Lower leg skin (tissue), 3 donors: ENCODE measurements at regions not wholly inside any gene's neighbourhood (a gene's known extent, or its start where the extent isn't known, plus 50 kb on each side); places are given as distances from the start of the nearest gene placed in this dataset.

Source experiments
- CTCF ChIP-seq, 3 donors: fragments of 450-650 bp; IDR thresholded peaks; one replicate each; pipeline ENCODE4 v1.5.1; 2016; ENCODE audit warnings: antibody characterized with exemption in 3 of 3, mild to moderate bottlenecking in 3 of 3, moderate library complexity in 2 of 3
- POLR2A ChIP-seq, 2 donors: fragments of 450-650 bp; IDR thresholded peaks; one replicate each; pipeline ENCODE4 v1.6.1; 2016 to 2017; ENCODE audit warnings: antibody characterized with exemption in 2 of 2, mild to moderate bottlenecking in 1 of 2, moderate library complexity in 1 of 2

DNA sequence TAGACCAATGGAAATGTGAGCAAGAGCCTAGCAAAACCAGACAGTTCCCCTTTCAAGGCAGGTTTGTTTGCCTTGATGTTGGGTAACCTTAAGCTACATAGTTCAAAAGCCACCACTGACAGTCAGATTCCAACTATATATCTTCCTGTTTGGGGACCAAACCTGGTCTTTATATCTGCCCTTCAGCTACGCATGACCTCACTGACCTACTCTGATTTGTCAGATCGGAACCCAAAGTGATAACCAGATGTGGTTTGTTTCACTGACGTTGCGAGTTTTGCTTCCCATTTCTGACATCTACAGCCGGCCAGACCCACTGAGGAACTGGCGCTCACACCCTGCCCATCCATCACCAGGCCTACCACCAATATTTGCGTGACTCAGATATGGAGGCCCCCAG, 361.1 kb upstream of the CHRM3 start:
- TF ChIP-seq POLR2A (IDR thresholded peaks at IDR 0.05) = no peak
- no peak for TF ChIP-seq CTCF (IDR thresholded peaks at IDR 0.05)
